Body of pancreas (tissue), 4 donors: ENCODE measurements at regions not wholly inside any gene's neighbourhood (a gene's known extent, or its start where the extent isn't known, plus 50 kb on each side); places are given as distances from the start of the nearest gene placed in this dataset.

ENCODE experiments used
- ATAC-seq: fragments of 150-250 bp; one replicate; pipeline ENCODE4 v1.9.1; 2016
- DNase-seq, 4 donors: peaks; one replicate each; pipeline ENCODE4 v3.0.0-alpha.2; 2019
- H3K27ac ChIP-seq, 4 donors: fragments of 200-600 bp; sonication (generic); 1 replicate in 3 of 4; 2 replicates in 1 of 4; pipeline versions ENCODE4 v1.5.1 to v1.6.1; 2016 to 2019; ENCODE audit warnings: mild to moderate bottlenecking in 1 of 4, mixed read lengths in 1 of 4, moderate library complexity in 1 of 4
- H3K27me3 ChIP-seq, 2 donors: fragments of 200-600 bp; sonication (generic); one replicate each; pipeline ENCODE4 v1.6.0; 2016; ENCODE audit warnings: mild to moderate bottlenecking in 1 of 2
- H3K36me3 ChIP-seq, 2 donors: fragments of 200-600 bp; sonication (generic); replicated peaks in 1 of 2; 2 replicates each; pipeline ENCODE4 v1.5.1; 2016; ENCODE audit warnings: low read depth in 2 of 2; ENCODE audit not compliant: insufficient read depth in 1 of 2
- H3K4me1 ChIP-seq: fragments of 200-600 bp; sonication (generic); one replicate; pipeline ENCODE4 v1.6.0; 2016
- H3K4me3 ChIP-seq, 2 donors: fragments of 200-600 bp; sonication (generic); 1 replicate in 1 of 2; 2 replicates in 1 of 2; pipeline ENCODE4 v1.5.1; 2016 to 2019
- H3K9me3 ChIP-seq, 3 donors: fragments of 200-600 bp; sonication (generic); 1 replicate in 2 of 3; 2 replicates in 1 of 3; pipeline ENCODE4 v1.5.1; 2016
- CTCF ChIP-seq, 7 experiments: fragments of 450-650 bp in 4 of 7; fragments of 200-600 bp in 3 of 7; sonication (generic) in 3 of 7; IDR thresholded peaks; one replicate each; pipeline ENCODE4 v1.5.1; 2016 to 2019; ENCODE audit warnings: antibody characterized with exemption in 7 of 7
- POLR2A ChIP-seq, 3 donors: fragments of 450-650 bp; IDR thresholded peaks; one replicate each; pipeline ENCODE4 v1.6.1; 2016; ENCODE audit warnings: antibody characterized with exemption in 3 of 3, mild to moderate bottlenecking in 2 of 3
- WGBS, 2 donors: methylation state at CpG; one replicate each; pipeline ENCODE4 v1.1.5; 2017; 5-methylcytosine and 5-hydroxymethylcytosine counted together
- intact Hi-C: fragments of 100-400 bp; cut with DNase I; formaldehyde crosslinking; loops from one replicate; pipeline ENCODE4 v1.15.1; 2023

- Histone ChIP-seq H3K4me3 (no peak overlapping the region), H3K36me3 (no peaks in the 10 kb centered on the region), H3K27ac (no peak overlapping the region), H3K4me1 (no peaks in the 10 kb centered on the region), H3K9me3 (no peaks in the 10 kb centered on the region), H3K27me3 (no peaks in the 10 kb centered on the region)
- 55 to 66% methylated on average over 3 of the region's 3 CpGs for WGBS, 2 donors
- no peak for DNase-seq
- no peak for ATAC-seq
- no peak for TF ChIP-seq POLR2A (IDR thresholded peaks at IDR 0.05)
- no peak for TF ChIP-seq CTCF (IDR thresholded peaks at IDR 0.05)
- intact Hi-C loops, result no loop called here
Measured at GRCh38 chr3:2023959-2024358, 74.7 kb upstream of the CNTN4 start.

- intact Hi-C loops, result no loop called here
- Histone ChIP-seq H3K4me1 (no peaks in the 10 kb centered on the region), H3K9me3 (no peaks in the 10 kb centered on the region), H3K36me3 (no peaks in the 10 kb centered on the region), H3K27me3 (no peaks in the 10 kb centered on the region), H3K4me3 (no peak overlapping the region), H3K27ac (no peak overlapping the region)
- TF ChIP-seq CTCF (IDR thresholded peaks at IDR 0.05), result no peak
- no peak for TF ChIP-seq POLR2A (IDR thresholded peaks at IDR 0.05)
- WGBS, 2 donors, result 54 to 58% methylated on average over 4 of the region's 4 CpGs
- DNase-seq (no peak), ATAC-seq (no peak)
Measured at GRCh38 chr3:2024713-2025112, 74.0 kb upstream of the CNTN4 start.

DNA sequence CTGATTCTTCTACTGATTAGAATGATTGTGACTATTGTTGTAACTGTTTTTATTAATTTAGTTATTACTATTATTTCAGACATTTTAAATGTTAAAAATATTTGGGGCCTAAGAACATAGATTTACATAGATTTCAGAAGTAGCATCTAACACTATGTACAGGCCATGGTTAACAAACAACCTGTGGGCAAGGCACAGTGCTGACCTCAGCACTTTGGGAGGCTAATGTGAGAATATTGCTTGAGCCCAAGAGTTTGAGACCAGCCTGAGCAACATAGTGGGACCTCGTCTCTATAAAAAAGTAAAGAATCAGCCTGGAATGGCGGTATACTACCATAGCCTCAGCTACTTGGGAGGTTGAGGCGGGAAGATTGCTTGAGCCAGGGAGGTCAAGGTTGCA is 69.1 kb upstream of the CNTN4 start:
- Histone ChIP-seq H3K9me3 (no peaks in the 10 kb centered on the region), H3K27me3 (no peaks in the 10 kb centered on the region), H3K27ac (no peak overlapping the region), H3K4me1 (no peaks in the 10 kb centered on the region), H3K36me3 (no peaks in the 10 kb centered on the region), H3K4me3 (no peak overlapping the region)
- WGBS, 2 donors, result 71 to 90% methylated on average over 3 of the region's 3 CpGs
- ATAC-seq (no peak), DNase-seq (no peak)
- TF ChIP-seq CTCF (IDR thresholded peaks at IDR 0.05) (no peak), POLR2A (IDR thresholded peaks at IDR 0.05) (no peak)
- intact Hi-C loops, result no loop called here

- DNase-seq, result no peak
- H3K4me1 ChIP-seq, result no peaks in the 10 kb centered on the region
- no peaks in the 10 kb centered on the region for H3K27me3 ChIP-seq
- H3K27ac ChIP-seq, result no peak overlapping the region
- WGBS, 2 donors, result 62 to 69% methylated on average over 4 of the region's 4 CpGs
- no peaks in the 10 kb centered on the region for H3K9me3 ChIP-seq
- no peak for ATAC-seq
- intact Hi-C loops, result no loop called here
- H3K4me3 ChIP-seq, result no peak overlapping the region
- no peaks in the 10 kb centered on the region for H3K36me3 ChIP-seq
- TF ChIP-seq CTCF (IDR thresholded peaks at IDR 0.05) (no peak), POLR2A (IDR thresholded peaks at IDR 0.05) (no peak)
Measured at GRCh38 chr3:2036076-2036475, 62.6 kb upstream of the CNTN4 start.

- intact Hi-C loops, result no loop called here
- Histone ChIP-seq H3K36me3 (no peaks in the 10 kb centered on the region), H3K4me1 (no peaks in the 10 kb centered on the region), H3K4me3 (no peak overlapping the region), H3K9me3 (no peaks in the 10 kb centered on the region), H3K27ac (no peak overlapping the region), H3K27me3 (no peaks in the 10 kb centered on the region)
- ATAC-seq, result no peak
- 78 to 84% methylated on average over 3 of the region's 3 CpGs for WGBS, 2 donors
- TF ChIP-seq POLR2A (IDR thresholded peaks at IDR 0.05), result no peak
- TF ChIP-seq CTCF (IDR thresholded peaks at IDR 0.05), result no peak
- DNase-seq, result no peak
Measured at GRCh38 chr3:2041931-2042330, 56.7 kb upstream of the CNTN4 start.
